H1 (cell line): ENCODE measurements at regions not wholly inside any gene's neighbourhood (a gene's known extent, or its start where the extent isn't known, plus 50 kb on each side); places are given as distances from the start of the nearest gene placed in this dataset.

ENCODE experiments used
- CTCF ChIA-PET: fragments of 300-600 bp; sonication (Branson Sonifier 250); formaldehyde crosslinking; loops from one replicate; lab custom pipeline; 2021; ENCODE audit not compliant: partially characterized antibody; lab: Charles Lee
- POLR2A ChIA-PET: fragments of 300-600 bp; sonication (Branson Sonifier 250); formaldehyde crosslinking; loops from one replicate; lab custom pipeline; 2021; ENCODE audit warnings: inconsistent platforms; ENCODE audit not compliant: partially characterized antibody; lab: Charles Lee
- DNase-seq, 2 experiments: peaks; one replicate each; pipeline versions ENCODE4 v3.0.0 to v3.0.0-alpha.2; 2010 to 2022; ENCODE audit warnings: low spot score in 2 of 2, low read depth in 1 of 2, mixed read lengths in 1 of 2
- FAIRE-seq: peaks from 2 replicates; lab custom pipeline; 2011; peaks lifted over from hg19 to GRCh38; lab: Jason Lieb, UNC
- H2AFZ ChIP-seq: 2 replicates; pipeline ENCODE4 v1.8.1; 2012; ENCODE audit warnings: low read length, inconsistent platforms
- H2AK5ac ChIP-seq: 2 replicates; pipeline ENCODE4 v1.6.1; 2013; ENCODE audit warnings: low read depth, low read length
- H2BK120ac ChIP-seq: replicated peaks from 2 replicates; pipeline ENCODE3; 2013; ENCODE audit warnings: low read depth, low read length, inconsistent platforms
- H2BK12ac ChIP-seq: 2 replicates; pipeline ENCODE4 v1.6.1; 2013; ENCODE audit warnings: low read depth, low read length
- H2BK15ac ChIP-seq: 2 replicates; pipeline ENCODE4 v1.6.1; 2013; ENCODE audit warnings: low read length
- H2BK20ac ChIP-seq: 2 replicates; pipeline ENCODE4 v1.6.1; 2013; ENCODE audit warnings: low read length
- H2BK5ac ChIP-seq: 2 replicates; pipeline ENCODE4 v1.6.1; 2013; ENCODE audit warnings: low read depth, low read length
- H3K14ac ChIP-seq: 2 replicates; pipeline ENCODE4 v1.6.1; 2013; ENCODE audit warnings: inconsistent platforms; ENCODE audit not compliant: insufficient read length
- H3K18ac ChIP-seq: 2 replicates; pipeline ENCODE4 v1.6.1; 2013; ENCODE audit warnings: low read length; ENCODE audit errors: extremely low read depth
- H3K23ac ChIP-seq: 2 replicates; pipeline ENCODE4 v1.6.1; 2013; ENCODE audit warnings: inconsistent platforms; ENCODE audit not compliant: insufficient read length
- H3K23me2 ChIP-seq: 2 replicates; pipeline ENCODE4 v1.6.1; 2013; ENCODE audit warnings: low read depth, low read length
- H3K27ac ChIP-seq: 2 replicates; pipeline ENCODE4 v1.6.1; 2011; ENCODE audit warnings: low read depth, low read length, inconsistent platforms
- H3K27me3 ChIP-seq, 4 experiments: replicated peaks in 1 of 4; 1 replicate in 1 of 4; 2 replicates in 3 of 4; pipeline versions ENCODE4 v1.6.1 to v1.8.1; 2011 to 2013; ENCODE audit warnings: low read length in 3 of 4, mild to moderate bottlenecking in 3 of 4, inconsistent platforms in 2 of 4, mixed read lengths in 2 of 4, moderate library complexity in 1 of 4; ENCODE audit not compliant: control insufficient read depth in 3 of 4, insufficient read depth in 3 of 4; ENCODE audit errors: extremely low read depth in 1 of 4
- H3K36me3 ChIP-seq, 4 experiments: 2 replicates each; pipeline versions ENCODE4 v1.6.1 to v1.8.1; 2011 to 2013; ENCODE audit warnings: mild to moderate bottlenecking in 4 of 4, low read length in 3 of 4, moderate library complexity in 2 of 4, control low read depth in 1 of 4, inconsistent platforms in 1 of 4; ENCODE audit not compliant: insufficient read depth in 4 of 4, control insufficient read depth in 2 of 4
- H3K4ac ChIP-seq: replicated peaks from 2 replicates; pipeline ENCODE3; 2013; ENCODE audit warnings: low read length, low read depth, mixed read lengths, inconsistent platforms; ENCODE audit not compliant: insufficient read length
- H3K4me1 ChIP-seq, 4 experiments: replicated peaks in 1 of 4; 1 replicate in 1 of 4; 2 replicates in 3 of 4; pipeline versions ENCODE4 v1.6.1 to v1.8.1; 2011 to 2013; ENCODE audit warnings: low read length in 3 of 4, inconsistent platforms in 2 of 4, mixed read lengths in 1 of 4; ENCODE audit not compliant: insufficient read depth in 4 of 4, control insufficient read depth in 3 of 4
- H3K4me2 ChIP-seq, 2 experiments: 2 replicates each; pipeline versions ENCODE4 v1.6.1 to v1.8.1; 2011 to 2013; ENCODE audit warnings: low read depth in 2 of 2, low read length in 2 of 2, control low read depth in 1 of 2, inconsistent platforms in 1 of 2, mild to moderate bottlenecking in 1 of 2; ENCODE audit not compliant: insufficient read depth in 1 of 2
- H3K4me3 ChIP-seq, 4 experiments: fragments of 200-600, 300-600 bp in 1 of 4; sonication (generic), shearing (Covaris generic), sonication (Bioruptor Twin) in 1 of 4; 2 replicates each; pipeline versions ENCODE4 v1.5.1 to v1.8.1; 2011 to 2016; ENCODE audit warnings: low read length in 4 of 4, low read depth in 3 of 4, control low read depth in 2 of 4, inconsistent platforms in 2 of 4, mild to moderate bottlenecking in 2 of 4, mixed read lengths in 1 of 4, moderate library complexity in 1 of 4; ENCODE audit not compliant: insufficient read depth in 2 of 4; ENCODE audit errors: extremely low read depth in 1 of 4
- H3K56ac ChIP-seq: replicated peaks from 2 replicates; pipeline ENCODE3; 2013; ENCODE audit warnings: low read depth, mild to moderate bottlenecking, mixed read lengths, low read length, inconsistent platforms; ENCODE audit not compliant: insufficient read length
- H3K79me1 ChIP-seq: 2 replicates; pipeline ENCODE4 v1.6.1; 2013; ENCODE audit warnings: low read depth, low read length, control low read depth
- H3K79me2 ChIP-seq, 2 experiments: 2 replicates each; pipeline versions ENCODE4 v1.6.1 to v1.8.1; 2012 to 2013; ENCODE audit warnings: low read length in 2 of 2, mild to moderate bottlenecking in 2 of 2, inconsistent platforms in 1 of 2; ENCODE audit not compliant: insufficient read depth in 2 of 2, control insufficient read depth in 1 of 2
- H3K9ac ChIP-seq, 4 experiments: replicated peaks in 1 of 4; 1 replicate in 1 of 4; 2 replicates in 3 of 4; pipeline versions ENCODE4 v1.6.1 to v1.8.1; 2011 to 2013; ENCODE audit warnings: low read depth in 3 of 4, low read length in 3 of 4, control low read depth in 2 of 4, mild to moderate bottlenecking in 2 of 4, moderate library complexity in 2 of 4, inconsistent platforms in 1 of 4; ENCODE audit errors: extremely low read depth in 1 of 4
- H3K9me3 ChIP-seq, 2 experiments: 2 replicates each; pipeline versions ENCODE4 v1.6.1 to v1.8.1; 2012 to 2013; ENCODE audit warnings: mild to moderate bottlenecking in 2 of 2, moderate library complexity in 2 of 2, control low read depth in 1 of 2, inconsistent platforms in 1 of 2, low read depth in 1 of 2, low read length in 1 of 2, mixed read lengths in 1 of 2; ENCODE audit not compliant: insufficient read depth in 2 of 2
- H4K20me1 ChIP-seq, 2 experiments: replicated peaks in 1 of 2; 2 replicates each; pipeline versions ENCODE3 to v1.8.1; 2011 to 2013; ENCODE audit warnings: inconsistent platforms in 2 of 2, low read length in 2 of 2, mild to moderate bottlenecking in 1 of 2; ENCODE audit not compliant: insufficient read depth in 2 of 2, control insufficient read depth in 1 of 2
- H4K5ac ChIP-seq: 2 replicates; pipeline ENCODE4 v1.6.1; 2013; ENCODE audit warnings: low read length, low read depth, mixed read lengths, inconsistent platforms; ENCODE audit not compliant: insufficient read length
- H4K8ac ChIP-seq: 2 replicates; pipeline ENCODE4 v1.8.0; 2013; ENCODE audit warnings: mild to moderate bottlenecking, moderate library complexity, low read length, inconsistent platforms; ENCODE audit not compliant: insufficient read depth; ENCODE audit errors: extremely low read depth
- H4K91ac ChIP-seq: replicated peaks from 2 replicates; pipeline ENCODE3; 2013; ENCODE audit warnings: low read length, mixed read lengths, inconsistent platforms; ENCODE audit not compliant: insufficient read length
- CBX5 ChIP-seq: fragments of 300-800, 300-1000 bp; sonication (generic); IDR thresholded peaks from 2 replicates; pipeline ENCODE4 v1.7.1; 2016; ENCODE audit warnings: antibody characterized with exemption, low read length, low read depth
- CREB1 ChIP-seq: IDR thresholded peaks from 2 replicates; pipeline ENCODE4 v1.6.1; 2012; ENCODE audit warnings: inconsistent platforms
- JUN ChIP-seq: IDR thresholded peaks from 2 replicates; pipeline ENCODE4 v1.6.1; 2011; ENCODE audit warnings: low read depth, mild to moderate bottlenecking, improper control_type of control experiment, low read length
- JUND ChIP-seq: IDR thresholded peaks from 2 replicates; pipeline ENCODE4 v1.6.1; 2011; ENCODE audit warnings: mild to moderate bottlenecking, improper control_type of control experiment, low read length
- KDM1A ChIP-seq: fragments of 200-600, 300-600 bp; sonication (generic); IDR thresholded peaks from 2 replicates; pipeline ENCODE4 v1.7.1; 2016; ENCODE audit warnings: mild to moderate bottlenecking, low read length, borderline replicate concordance
- POLR2A ChIP-seq, 2 experiments: IDR thresholded peaks; 1 replicate in 1 of 2; 2 replicates in 1 of 2; pipeline ENCODE4 v1.6.1; 2011; ENCODE audit warnings: low read depth in 2 of 2, low read length in 2 of 2, mild to moderate bottlenecking in 2 of 2; ENCODE audit errors: control extremely low read depth in 1 of 2
- POLR2AphosphoS5 ChIP-seq: IDR thresholded peaks from 2 replicates; pipeline ENCODE4 v1.6.1; 2011; ENCODE audit warnings: low read depth, low read length
- TEAD4 ChIP-seq: IDR thresholded peaks from 2 replicates; pipeline ENCODE4 v1.6.1; 2012; ENCODE audit warnings: low read depth, low read length, inconsistent platforms, mixed read lengths
- WGBS, 2 experiments: shearing (Covaris generic) in 1 of 2; methylation state at CpG; one replicate each; pipeline versions ENCODE4 v1.1.6 to v1.1.7; 2013 to 2015; ENCODE audit warnings: low lambda C conversion rate in 2 of 2, mixed read lengths in 2 of 2, inconsistent platforms in 1 of 2, low coverage in 1 of 2, missing lambda C conversion rate in 1 of 2; ENCODE audit not compliant: insufficient replicate concordance in 2 of 2, insufficient coverage in 1 of 2, insufficient read length in 1 of 2; ENCODE audit errors: extremely low coverage in 1 of 2, missing lambda C conversion rate in 1 of 2; 5-methylcytosine and 5-hydroxymethylcytosine counted together
- TF ChIP-seq, protein P1 (sequence below): IDR thresholded peaks from 2 replicates; pipeline ENCODE4 v1.6.1; 2012; ENCODE audit warnings: inconsistent platforms

DNA sequence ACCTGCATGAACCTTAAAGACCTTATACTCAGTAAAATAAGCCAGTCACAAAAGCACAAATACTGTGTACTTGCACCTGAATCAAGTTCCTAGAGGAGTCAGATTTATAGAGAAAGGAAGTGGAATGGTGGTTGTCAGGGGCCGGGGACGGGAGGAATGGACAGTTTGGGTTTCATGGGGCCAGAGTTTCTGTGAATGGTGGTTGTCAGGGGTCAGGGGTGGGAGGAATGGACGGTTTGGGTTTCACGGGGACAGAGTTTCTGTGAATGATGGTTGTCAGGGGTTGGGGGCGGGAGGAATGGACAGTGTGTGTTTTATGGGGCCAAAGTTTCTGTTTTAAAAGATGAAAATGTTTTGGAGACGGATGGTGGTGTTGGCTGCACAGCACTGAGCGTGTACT lies 260.0 kb upstream of the MKI67 start:
- Histone ChIP-seq H3K56ac (no peak overlapping the region), H3K4me3 (no peak overlapping the region), H3K14ac (no peak overlapping the region), H4K20me1 (no peaks in the 10 kb centered on the region), H3K79me2 (no peaks in the 10 kb centered on the region), H3K79me1 (no peaks in the 10 kb centered on the region), H3K18ac (no peak overlapping the region), H3K36me3 (no peaks in the 10 kb centered on the region), H2AK5ac (no peak overlapping the region), H3K4ac (no peak overlapping the region), H3K9me3 (no peaks in the 10 kb centered on the region), H3K4me2 (no peak overlapping the region), H2AFZ (no peak overlapping the region), H4K5ac (no peak overlapping the region), H3K27ac (no peak overlapping the region), H2BK12ac (no peak overlapping the region), H3K23me2 (peaks cover 2% of the 10 kb centered on the region; the same call in 1 of the 2 replicates), H3K9ac (no peak overlapping the region), H3K23ac (no peak overlapping the region), H2BK5ac (no peak overlapping the region), H2BK120ac (no peak overlapping the region), H3K4me1 (no peaks in the 10 kb centered on the region), H2BK20ac (no peak overlapping the region), H4K91ac (no peak overlapping the region), H2BK15ac (no peak overlapping the region), H4K8ac (no peak overlapping the region), H3K27me3 (no peaks in the 10 kb centered on the region)
- DNase-seq (no peak), FAIRE-seq (no peak)
- ChIA-PET CTCF (no interaction called here), POLR2A (no interaction called here)
- 89% methylated on average over 7 of the region's 7 CpGs; no CpG with 5 or more reads in 1 of the 2 experiments for WGBS, 2 experiments
- no peak for TF ChIP-seq JUND
- TF ChIP-seq CREB1 = no peak
- no peak for TF ChIP-seq POLR2A (IDR thresholded peaks at IDR 0.05; ENCODE audit: control extremely low read depth in 1 of 2, low read depth in 2 of 2, low read length in 2 of 2)
- no peak for TF ChIP-seq TEAD4
- no peak for TF ChIP-seq CBX5
- no peak for TF ChIP-seq KDM1A
- TF ChIP-seq, protein P1, sequence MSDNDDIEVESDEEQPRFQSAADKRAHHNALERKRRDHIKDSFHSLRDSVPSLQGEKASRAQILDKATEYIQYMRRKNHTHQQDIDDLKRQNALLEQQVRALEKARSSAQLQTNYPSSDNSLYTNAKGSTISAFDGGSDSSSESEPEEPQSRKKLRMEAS = no peak
- no peak for TF ChIP-seq JUN
- no peak for TF ChIP-seq POLR2AphosphoS5
